ENCODE measurements at regions not wholly inside any gene's neighbourhood (a gene's known extent, or its start where the extent isn't known, plus 50 kb on each side); places are given as distances from the start of the nearest gene placed in this dataset.

GRCh38 chr2:126835831-126836230 lies 62.9 kb upstream of the TEX51 start:
- no peaks in the 10 kb centered on the region for H3K27me3 ChIP-seq (ENCODE audit: control insufficient read depth, insufficient read depth, low read length)
- no peaks in the 10 kb centered on the region for H3K36me3 ChIP-seq (ENCODE audit: control insufficient read depth, insufficient read depth, low read length)
- no peaks in the 10 kb centered on the region for H3K4me1 ChIP-seq (ENCODE audit: control insufficient read depth, insufficient read depth, low read length)
- H3K9me3 ChIP-seq (ENCODE audit: control insufficient read depth, low read length), result no peaks in the 10 kb centered on the region
- H3K4me3 ChIP-seq (ENCODE audit: low read length), result no peak overlapping the region
- H3K9ac ChIP-seq (ENCODE audit: low read length), result no peak overlapping the region

DNA sequence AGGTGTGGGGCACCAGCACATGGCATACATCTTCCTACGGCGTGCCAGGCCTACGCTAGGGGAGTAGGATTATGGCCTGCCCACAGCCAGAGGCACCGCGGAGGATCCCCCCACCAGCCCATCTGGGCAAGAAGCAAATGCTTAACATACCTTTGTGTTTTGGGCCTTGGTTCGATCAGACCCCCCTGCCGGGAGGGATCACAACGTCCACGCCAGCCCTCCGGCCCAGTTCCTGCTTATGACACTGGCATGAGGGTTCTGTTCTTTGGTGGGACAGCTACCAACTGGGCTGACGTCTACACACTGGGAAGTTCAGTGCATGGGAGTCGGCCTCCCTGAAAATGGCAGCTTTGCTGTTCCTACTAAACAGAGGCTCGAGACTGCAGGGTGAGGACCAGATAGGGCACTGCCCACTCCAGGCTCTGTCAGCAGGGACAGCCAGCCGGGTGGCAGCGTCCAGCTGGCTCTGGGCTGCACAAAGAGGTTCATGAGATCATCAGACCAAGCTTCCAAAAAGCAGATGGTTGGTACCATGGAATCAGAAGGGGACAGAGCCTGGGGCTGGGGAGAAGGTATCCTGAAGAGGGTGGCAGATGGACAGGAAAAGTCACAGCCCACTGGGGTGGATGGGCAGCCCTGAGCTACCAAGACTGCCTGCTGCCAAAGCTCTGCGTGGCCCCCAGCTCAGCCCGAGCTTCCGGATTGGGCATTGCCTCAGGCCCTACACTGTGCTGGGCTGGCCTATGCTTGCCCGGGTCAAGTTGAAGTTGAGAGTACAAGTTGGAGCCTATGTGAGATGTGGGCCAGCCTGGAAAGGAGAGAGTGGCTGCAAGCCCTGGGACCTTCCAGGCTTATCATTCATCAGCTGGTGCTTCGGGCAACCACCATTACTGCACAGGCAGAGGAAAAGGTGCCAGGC lies 61.7 kb upstream of the TEX51 start:
- H3K9ac ChIP-seq (ENCODE audit: low read length), result no peak overlapping the region

GRCh38 chr2:126837966-126838715 lies 60.5 kb upstream of the TEX51 start:
- Histone ChIP-seq H3K27me3 (ENCODE audit: control insufficient read depth, insufficient read depth, low read length) (no peaks in the 10 kb centered on the region), H3K4me1 (ENCODE audit: control insufficient read depth, insufficient read depth, low read length) (no peaks in the 10 kb centered on the region), H3K4me3 (ENCODE audit: low read length) (no peak overlapping the region), H3K9me3 (ENCODE audit: control insufficient read depth, low read length) (no peaks in the 10 kb centered on the region), H3K36me3 (ENCODE audit: control insufficient read depth, insufficient read depth, low read length) (no peaks in the 10 kb centered on the region), H3K9ac (ENCODE audit: low read length) (no peak overlapping the region)

More for the DNA sequence above, 61.7 kb upstream of the TEX51 start:
- H3K4me3 ChIP-seq (ENCODE audit: low read length), result no peak overlapping the region
- H3K27me3 ChIP-seq (ENCODE audit: control insufficient read depth, insufficient read depth, low read length), result no peaks in the 10 kb centered on the region
- H3K9me3 ChIP-seq (ENCODE audit: control insufficient read depth, low read length), result no peaks in the 10 kb centered on the region
- no peaks in the 10 kb centered on the region for H3K4me1 ChIP-seq (ENCODE audit: control insufficient read depth, insufficient read depth, low read length)
- H3K36me3 ChIP-seq (ENCODE audit: control insufficient read depth, insufficient read depth, low read length), result no peaks in the 10 kb centered on the region

- H3K27me3 ChIP-seq (ENCODE audit: control insufficient read depth, insufficient read depth, low read length), result no peaks in the 10 kb centered on the region
- no peaks in the 10 kb centered on the region for H3K36me3 ChIP-seq (ENCODE audit: control insufficient read depth, insufficient read depth, low read length)
- no peak overlapping the region for H3K4me3 ChIP-seq (ENCODE audit: low read length)
- H3K9me3 ChIP-seq (ENCODE audit: control insufficient read depth, low read length), result no peaks in the 10 kb centered on the region
- H3K9ac ChIP-seq (ENCODE audit: low read length), result no peak overlapping the region
- no peaks in the 10 kb centered on the region for H3K4me1 ChIP-seq (ENCODE audit: control insufficient read depth, insufficient read depth, low read length)
Measured at GRCh38 chr2:126838716-126838985, 60.0 kb upstream of the TEX51 start.

GRCh38 chr2:126839796-126840195 lies 58.9 kb upstream of the TEX51 start:
- Histone ChIP-seq H3K36me3 (ENCODE audit: control insufficient read depth, insufficient read depth, low read length) (no peaks in the 10 kb centered on the region), H3K9me3 (ENCODE audit: control insufficient read depth, low read length) (no peaks in the 10 kb centered on the region), H3K9ac (ENCODE audit: low read length) (no peak overlapping the region), H3K4me1 (ENCODE audit: control insufficient read depth, insufficient read depth, low read length) (no peaks in the 10 kb centered on the region), H3K4me3 (ENCODE audit: low read length) (no peak overlapping the region), H3K27me3 (ENCODE audit: control insufficient read depth, insufficient read depth, low read length) (no peaks in the 10 kb centered on the region)

DNA sequence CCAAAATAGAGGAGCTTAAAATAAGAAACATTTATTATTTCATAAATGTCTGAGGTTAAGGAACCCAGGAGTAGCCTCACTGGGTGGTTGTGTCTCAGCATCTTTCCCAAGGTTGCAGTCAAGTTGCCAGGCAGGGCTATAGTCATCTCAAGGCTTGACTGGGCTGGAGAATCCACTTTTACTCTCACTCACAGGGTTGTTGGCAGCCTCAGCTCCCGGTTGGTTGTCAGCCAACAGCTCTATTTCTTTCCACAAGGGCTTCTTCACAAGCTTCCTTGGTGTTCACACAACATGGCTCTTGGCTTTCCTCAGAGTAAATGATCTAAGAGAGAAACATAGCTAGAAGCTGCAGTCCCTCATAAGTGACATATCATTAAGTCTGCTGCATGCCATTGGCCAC lies 55.6 kb upstream of the TEX51 start:
- no peaks in the 10 kb centered on the region for H3K9me3 ChIP-seq (ENCODE audit: control insufficient read depth, low read length)
- H3K9ac ChIP-seq (ENCODE audit: low read length), result no peak overlapping the region
- no peaks in the 10 kb centered on the region for H3K36me3 ChIP-seq (ENCODE audit: control insufficient read depth, insufficient read depth, low read length)
- H3K27me3 ChIP-seq (ENCODE audit: control insufficient read depth, insufficient read depth, low read length), result no peaks in the 10 kb centered on the region
- H3K4me1 ChIP-seq (ENCODE audit: control insufficient read depth, insufficient read depth, low read length), result no peaks in the 10 kb centered on the region
- no peak overlapping the region for H3K4me3 ChIP-seq (ENCODE audit: low read length)

DNA sequence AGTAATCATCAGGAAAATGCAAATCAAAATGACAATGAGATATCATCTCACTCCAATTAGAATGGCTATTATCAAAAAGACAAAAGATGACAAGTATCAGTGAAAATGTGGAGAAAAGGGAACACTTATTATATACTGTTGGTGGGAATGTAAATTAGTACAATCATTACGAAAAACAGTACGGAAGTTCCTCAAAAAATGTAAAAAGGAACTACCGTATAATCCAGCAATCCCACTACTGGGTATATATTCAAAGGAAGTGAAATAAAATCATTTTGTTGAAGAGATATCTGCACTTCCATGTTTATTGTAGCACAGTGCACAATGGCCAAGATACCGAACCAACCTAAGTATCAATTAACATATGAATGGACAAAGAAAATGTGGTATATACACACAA lies 52.4 kb upstream of the TEX51 start:
- Histone ChIP-seq H3K4me1 (ENCODE audit: control insufficient read depth, insufficient read depth, low read length) (no peaks in the 10 kb centered on the region), H3K9ac (ENCODE audit: low read length) (no peak overlapping the region), H3K4me3 (ENCODE audit: low read length) (no peak overlapping the region), H3K9me3 (ENCODE audit: control insufficient read depth, low read length) (no peaks in the 10 kb centered on the region), H3K27me3 (ENCODE audit: control insufficient read depth, insufficient read depth, low read length) (no peaks in the 10 kb centered on the region), H3K36me3 (ENCODE audit: control insufficient read depth, insufficient read depth, low read length) (no peaks in the 10 kb centered on the region)
